ENCODE measurements at regions not wholly inside any gene's neighbourhood (a gene's known extent, or its start where the extent isn't known, plus 50 kb on each side); places are given as distances from the start of the nearest gene placed in this dataset.

DNA sequence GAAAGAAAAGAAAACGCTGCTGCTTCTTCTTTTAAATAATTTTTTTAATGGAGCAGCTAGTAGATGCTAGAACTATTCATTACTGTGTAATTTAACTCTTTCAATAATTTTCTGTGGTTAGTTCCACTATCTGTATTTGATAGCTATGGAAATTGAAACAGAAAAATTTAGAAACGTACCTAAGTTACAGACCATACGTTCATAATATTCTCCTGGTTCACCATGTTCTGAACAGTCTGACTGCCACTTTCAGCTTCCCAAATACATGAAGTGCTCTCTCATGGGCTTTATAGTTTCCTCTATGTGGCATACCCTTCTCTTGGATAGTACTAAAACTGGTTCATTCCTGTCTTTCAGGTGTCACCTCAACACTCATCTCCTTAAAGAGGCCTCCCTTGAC is 508.0 kb downstream of the MDFIC start:
- WGBS (ENCODE audit: insufficient coverage, insufficient replicate concordance, low lambda C conversion rate, missing lambda C conversion rate), result 30% methylated on average over 3 of the region's 3 CpGs
- TF ChIP-seq SMAD5 (IDR thresholded peaks at IDR 0.05; ENCODE audit: low read depth) (no peak), DPF2 (IDR thresholded peaks at IDR 0.05) (no peak), MYB (IDR thresholded peaks at IDR 0.05; ENCODE audit: borderline replicate concordance, low read depth, low read length) (no peak), PAX8 (IDR thresholded peaks at IDR 0.05) (no peak), ESRRA (IDR thresholded peaks at IDR 0.05; ENCODE audit: low read length) (no peak), MXI1 (IDR thresholded peaks at IDR 0.05; ENCODE audit: low read depth, low read length) (no peak), NFXL1 (IDR thresholded peaks at IDR 0.05; ENCODE audit: borderline replicate concordance) (no peak), NR2C2 (IDR thresholded peaks at IDR 0.05; ENCODE audit: borderline replicate concordance, control insufficient read depth, insufficient read length, low read depth) (no peak), NFIC (IDR thresholded peaks at IDR 0.05; ENCODE audit: low read depth, low read length) (no peak), CHD1 (IDR thresholded peaks at IDR 0.05; ENCODE audit: low read depth, low read length) (no peak), SREBF2 (IDR thresholded peaks at IDR 0.05; ENCODE audit: low read length) (no peak), SUPT20H (IDR thresholded peaks at IDR 0.05; ENCODE audit: borderline replicate concordance, control insufficient read depth, low read depth, low read length) (no peak), SMC3 (IDR thresholded peaks at IDR 0.05; ENCODE audit: borderline replicate concordance, low read length) (no peak), EZH2 (IDR thresholded peaks at IDR 0.05; ENCODE audit: borderline replicate concordance, control insufficient read depth, low read depth, low read length) (no peak), HDAC2 (IDR thresholded peaks at IDR 0.05) (no peak)
- TF ChIP-seq, protein P1, sequence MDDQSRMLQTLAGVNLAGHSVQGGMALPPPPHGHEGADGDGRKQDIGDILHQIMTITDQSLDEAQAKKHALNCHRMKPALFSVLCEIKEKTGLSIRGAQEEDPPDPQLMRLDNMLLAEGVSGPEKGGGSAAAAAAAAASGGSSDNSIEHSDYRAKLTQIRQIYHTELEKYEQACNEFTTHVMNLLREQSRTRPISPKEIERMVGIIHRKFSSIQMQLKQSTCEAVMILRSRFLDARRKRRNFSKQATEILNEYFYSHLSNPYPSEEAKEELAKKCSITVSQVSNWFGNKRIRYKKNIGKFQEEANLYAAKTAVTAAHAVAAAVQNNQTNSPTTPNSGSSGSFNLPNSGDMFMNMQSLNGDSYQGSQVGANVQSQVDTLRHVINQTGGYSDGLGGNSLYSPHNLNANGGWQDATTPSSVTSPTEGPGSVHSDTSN (IDR thresholded peaks at IDR 0.05; ENCODE audit: insufficient replicate concordance, low read depth, low read length), result no peak
- TF ChIP-seq, protein P2, sequence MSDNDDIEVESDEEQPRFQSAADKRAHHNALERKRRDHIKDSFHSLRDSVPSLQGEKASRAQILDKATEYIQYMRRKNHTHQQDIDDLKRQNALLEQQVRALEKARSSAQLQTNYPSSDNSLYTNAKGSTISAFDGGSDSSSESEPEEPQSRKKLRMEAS (IDR thresholded peaks at IDR 0.05; ENCODE audit: low read depth, low read length), result no peak
- TF ChIP-seq, protein P3, sequence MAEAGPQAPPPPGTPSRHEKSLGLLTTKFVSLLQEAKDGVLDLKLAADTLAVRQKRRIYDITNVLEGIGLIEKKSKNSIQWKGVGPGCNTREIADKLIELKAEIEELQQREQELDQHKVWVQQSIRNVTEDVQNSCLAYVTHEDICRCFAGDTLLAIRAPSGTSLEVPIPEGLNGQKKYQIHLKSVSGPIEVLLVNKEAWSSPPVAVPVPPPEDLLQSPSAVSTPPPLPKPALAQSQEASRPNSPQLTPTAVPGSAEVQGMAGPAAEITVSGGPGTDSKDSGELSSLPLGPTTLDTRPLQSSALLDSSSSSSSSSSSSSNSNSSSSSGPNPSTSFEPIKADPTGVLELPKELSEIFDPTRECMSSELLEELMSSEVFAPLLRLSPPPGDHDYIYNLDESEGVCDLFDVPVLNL (IDR thresholded peaks at IDR 0.05; ENCODE audit: low read depth, low read length), result no peak
- TF ChIP-seq, protein P4, sequence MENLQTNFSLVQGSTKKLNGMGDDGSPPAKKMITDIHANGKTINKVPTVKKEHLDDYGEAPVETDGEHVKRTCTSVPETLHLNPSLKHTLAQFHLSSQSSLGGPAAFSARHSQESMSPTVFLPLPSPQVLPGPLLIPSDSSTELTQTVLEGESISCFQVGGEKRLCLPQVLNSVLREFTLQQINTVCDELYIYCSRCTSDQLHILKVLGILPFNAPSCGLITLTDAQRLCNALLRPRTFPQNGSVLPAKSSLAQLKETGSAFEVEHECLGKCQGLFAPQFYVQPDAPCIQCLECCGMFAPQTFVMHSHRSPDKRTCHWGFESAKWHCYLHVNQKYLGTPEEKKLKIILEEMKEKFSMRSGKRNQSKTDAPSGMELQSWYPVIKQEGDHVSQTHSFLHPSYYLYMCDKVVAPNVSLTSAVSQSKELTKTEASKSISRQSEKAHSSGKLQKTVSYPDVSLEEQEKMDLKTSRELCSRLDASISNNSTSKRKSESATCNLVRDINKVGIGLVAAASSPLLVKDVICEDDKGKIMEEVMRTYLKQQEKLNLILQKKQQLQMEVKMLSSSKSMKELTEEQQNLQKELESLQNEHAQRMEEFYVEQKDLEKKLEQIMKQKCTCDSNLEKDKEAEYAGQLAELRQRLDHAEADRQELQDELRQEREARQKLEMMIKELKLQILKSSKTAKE (IDR thresholded peaks at IDR 0.05; ENCODE audit: low read depth, poor library complexity, severe bottlenecking), result no peak

More for the DNA sequence above, 508.0 kb downstream of the MDFIC start:
- no TSS peak for BruUV-seq (replicated peaks)
- Histone ChIP-seq H3K36me3 (ENCODE audit: control insufficient read depth in 2 of 2, insufficient read depth in 2 of 2, low read length in 1 of 2) (no peaks in the 10 kb centered on the region), H3K4me1 (ENCODE audit: control insufficient read depth, insufficient read depth, low read length) (no peaks in the 10 kb centered on the region), H4K20me1 (ENCODE audit: control insufficient read depth, insufficient read depth) (no peaks in the 10 kb centered on the region), H3K27ac (ENCODE audit: control insufficient read depth, insufficient read depth) (no peak overlapping the region), H3K4me3 (no peak overlapping the region), H3K79me2 (ENCODE audit: control insufficient read depth, insufficient read depth, low read length) (no peaks in the 10 kb centered on the region), H3K27me3 (replicated peaks in 1 of 2; ENCODE audit: control insufficient read depth in 2 of 2, insufficient read depth in 2 of 2, low read length in 1 of 2) (no peaks in the 10 kb centered on the region), H3K4me2 (ENCODE audit: control insufficient read depth, insufficient read depth) (no peak overlapping the region), H2AFZ (ENCODE audit: control insufficient read depth, low read depth, low read length) (no peak overlapping the region), H3K9ac (ENCODE audit: control insufficient read depth, insufficient read depth, low read length) (no peak overlapping the region), H3K9me3 (replicated peaks; ENCODE audit: control insufficient read depth, insufficient read depth, low read length) (no peaks in the 10 kb centered on the region)
- intact Hi-C loops (cut with micrococcal nuclease; ENCODE audit: unreplicated experiment) (no loop called here), in situ Hi-C loops (cut with MboI) (no loop called here)
- ATAC-seq (no peak), DNase-seq (ENCODE audit: low read depth, low spot score) (no peak), FAIRE-seq (no peak)
- RAD21 ChIA-PET (ENCODE audit: unreplicated experiment), result no interaction called here
- SMC1A ChIA-PET (ENCODE audit: uncharacterized antibody, unreplicated experiment), result no interaction called here
- CTCF ChIA-PET, result no interaction called here
- POLR2A ChIA-PET, result no interaction called here
